Fibroblast of villous mesenchyme (primary cell): ENCODE measurements at regions not wholly inside any gene's neighbourhood (a gene's known extent, or its start where the extent isn't known, plus 50 kb on each side); places are given as distances from the start of the nearest gene placed in this dataset.
"Not testable (repeated sequence)": the region's sequence is repeated elsewhere in the genome, so short reads cannot be mapped to it uniquely, and the experiment has no call there.

Experiments
- DNase-seq: peaks from one replicate; pipeline ENCODE4 v3.0.0-alpha.2; 2010; ENCODE audit warnings: low read depth
- H3K4me3 ChIP-seq: 2 replicates; pipeline ENCODE4 v1.5.1; 2011; ENCODE audit warnings: low read depth, mild to moderate bottlenecking, low read length
- TF ChIP-seq, protein P1 (sequence below): IDR thresholded peaks from 2 replicates; pipeline ENCODE4 v1.5.1; 2012; ENCODE audit warnings: low read depth, mild to moderate bottlenecking, low read length; ENCODE audit not compliant: insufficient read depth

- no peak overlapping the region for H3K4me3 ChIP-seq
- TF ChIP-seq, protein P1, sequence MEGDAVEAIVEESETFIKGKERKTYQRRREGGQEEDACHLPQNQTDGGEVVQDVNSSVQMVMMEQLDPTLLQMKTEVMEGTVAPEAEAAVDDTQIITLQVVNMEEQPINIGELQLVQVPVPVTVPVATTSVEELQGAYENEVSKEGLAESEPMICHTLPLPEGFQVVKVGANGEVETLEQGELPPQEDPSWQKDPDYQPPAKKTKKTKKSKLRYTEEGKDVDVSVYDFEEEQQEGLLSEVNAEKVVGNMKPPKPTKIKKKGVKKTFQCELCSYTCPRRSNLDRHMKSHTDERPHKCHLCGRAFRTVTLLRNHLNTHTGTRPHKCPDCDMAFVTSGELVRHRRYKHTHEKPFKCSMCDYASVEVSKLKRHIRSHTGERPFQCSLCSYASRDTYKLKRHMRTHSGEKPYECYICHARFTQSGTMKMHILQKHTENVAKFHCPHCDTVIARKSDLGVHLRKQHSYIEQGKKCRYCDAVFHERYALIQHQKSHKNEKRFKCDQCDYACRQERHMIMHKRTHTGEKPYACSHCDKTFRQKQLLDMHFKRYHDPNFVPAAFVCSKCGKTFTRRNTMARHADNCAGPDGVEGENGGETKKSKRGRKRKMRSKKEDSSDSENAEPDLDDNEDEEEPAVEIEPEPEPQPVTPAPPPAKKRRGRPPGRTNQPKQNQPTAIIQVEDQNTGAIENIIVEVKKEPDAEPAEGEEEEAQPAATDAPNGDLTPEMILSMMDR: no peak
- DNase-seq: no peak
These were observed 100.5 kb upstream of the IGLL5 start for GRCh38 chr22:22787151-22787550.

GRCh38 chr22:22787786-22788459, 99.7 kb upstream of the IGLL5 start:
- H3K4me3 ChIP-seq: no peak overlapping the region
- peak; percentile 45 for DNase-seq
- TF ChIP-seq, protein P1: peak; percentile 80

DNA sequence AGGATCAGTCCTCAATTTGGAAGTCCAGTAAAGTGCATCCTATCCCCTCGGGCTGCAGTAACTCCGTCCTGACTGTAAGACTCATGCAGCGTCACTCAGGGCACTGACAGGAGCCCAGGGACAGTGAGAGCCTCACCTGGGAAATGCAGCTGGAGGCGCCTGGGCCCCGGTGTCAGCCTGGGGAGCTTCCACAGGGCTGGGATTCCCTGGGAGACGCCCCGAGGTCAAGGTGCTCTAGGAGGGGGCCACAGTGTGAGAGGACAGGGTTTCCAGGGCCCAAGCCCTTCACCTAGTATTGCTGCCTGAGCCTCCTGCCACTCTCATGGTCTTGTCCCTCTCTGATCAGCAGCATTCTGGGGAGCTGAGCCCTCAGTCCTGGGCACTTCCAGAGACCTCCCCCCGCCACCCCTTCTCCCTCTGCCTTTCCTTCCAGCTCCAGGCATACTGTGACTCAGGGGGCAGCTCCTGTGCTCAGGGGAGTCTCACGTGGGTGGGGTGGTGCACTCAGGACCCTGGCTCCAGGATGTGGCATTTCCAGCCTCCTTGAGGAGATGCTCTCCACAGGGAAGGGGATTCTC, 99.1 kb upstream of the IGLL5 start:
- H3K4me3 ChIP-seq: no peak overlapping the region
- no peak for DNase-seq
- TF ChIP-seq, protein P1: no peak

DNA sequence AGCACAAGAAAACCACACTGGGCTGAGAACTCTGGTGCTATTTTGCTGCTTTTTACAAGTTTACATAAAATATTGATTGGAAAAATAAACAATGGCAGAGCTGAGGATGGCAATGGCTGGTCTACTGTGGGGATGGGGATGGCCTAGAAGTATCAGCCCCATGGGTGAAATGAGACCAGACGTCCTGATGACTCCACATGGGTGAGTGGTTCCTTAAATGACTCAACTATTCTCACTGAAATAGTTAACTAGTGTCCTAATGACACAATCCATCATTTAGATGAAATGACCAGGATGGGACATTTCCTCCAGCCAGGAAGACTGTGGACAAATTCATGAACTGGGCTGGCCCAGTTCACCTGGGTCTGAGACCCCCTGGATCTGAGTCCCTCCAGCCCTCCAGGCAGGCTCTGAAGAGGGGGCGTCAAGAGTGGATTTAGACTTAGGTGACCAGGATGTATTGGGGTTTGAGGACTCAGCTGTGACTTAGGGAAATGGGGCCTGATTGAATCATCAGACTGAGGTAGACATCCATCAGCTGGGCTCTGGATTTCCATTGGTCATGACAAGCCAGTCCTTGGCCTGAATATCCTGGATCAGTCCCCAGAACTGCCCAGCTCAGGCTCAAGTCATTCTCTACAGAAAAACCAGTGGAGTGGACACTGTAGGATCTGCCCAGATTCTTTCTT, 98.2 kb upstream of the IGLL5 start:
- no peak for DNase-seq
- TF ChIP-seq, protein P1: no peak
- no peak overlapping the region for H3K4me3 ChIP-seq

DNA sequence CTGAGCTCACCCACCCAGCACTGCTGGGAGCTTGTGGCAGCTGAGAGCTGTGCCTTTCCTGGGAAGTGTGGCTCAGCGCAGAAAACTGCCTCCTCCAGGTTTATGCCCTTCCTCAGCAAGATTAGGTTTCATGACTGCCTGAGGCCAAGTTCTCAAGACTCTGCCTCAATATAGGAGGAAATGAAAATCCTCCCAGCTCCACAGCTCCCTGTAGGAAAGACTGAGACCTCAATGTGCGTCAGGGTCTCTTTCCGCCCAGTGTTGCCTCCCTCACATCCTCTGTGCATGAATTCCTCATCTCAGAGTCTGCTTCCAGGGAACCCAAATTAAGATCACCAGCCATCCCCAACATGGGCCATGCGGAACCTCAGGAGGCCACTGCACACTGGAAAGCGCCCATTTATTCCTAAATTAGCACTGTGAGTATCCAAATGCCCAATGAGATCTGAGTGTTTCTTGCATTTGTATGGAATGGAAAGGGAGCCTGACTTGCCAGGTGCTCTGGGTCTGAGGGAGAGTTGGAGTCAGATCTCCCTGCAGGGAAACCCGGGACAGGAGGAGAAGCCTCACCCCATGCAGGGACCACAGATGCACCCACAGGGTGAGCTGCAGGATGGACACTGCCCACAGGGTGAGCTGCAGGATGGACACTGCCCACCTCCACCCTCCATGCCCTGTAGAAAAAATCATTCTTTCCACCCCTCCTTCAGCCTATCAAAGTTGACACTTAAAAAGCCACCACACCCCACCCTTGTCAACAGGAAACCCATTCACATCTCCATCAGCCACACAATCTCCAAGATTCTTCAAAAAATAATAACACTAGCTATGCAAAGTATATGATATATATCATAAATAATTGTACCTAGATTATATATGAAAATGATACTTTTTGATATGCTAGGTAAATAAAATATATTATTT, 97.4 kb upstream of the IGLL5 start:
- TF ChIP-seq, protein P1: no peak

GRCh38 chr22:22791438-22792181, 96.0 kb upstream of the IGLL5 start:
- no peak for DNase-seq
- TF ChIP-seq, protein P1: no peak

More for the DNA sequence above, 97.4 kb upstream of the IGLL5 start:
- no peak overlapping the region for H3K4me3 ChIP-seq
- no peak for DNase-seq

GRCh38 chr22:22792205-22792786, 95.3 kb upstream of the IGLL5 start:
- H3K4me3 ChIP-seq, DNase-seq: not testable (repeated sequence)

More at GRCh38 chr22:22791438-22792181, 96.0 kb upstream of the IGLL5 start:
- no peak overlapping the region for H3K4me3 ChIP-seq

- not testable (repeated sequence) for DNase-seq, H3K4me3 ChIP-seq
These were observed 92.0 kb upstream of the IGLL5 start for GRCh38 chr22:22795639-22796038.
